ENCODE measurements at regions not wholly inside any gene's neighbourhood (a gene's known extent, or its start where the extent isn't known, plus 50 kb on each side); places are given as distances from the start of the nearest gene placed in this dataset.

DNA sequence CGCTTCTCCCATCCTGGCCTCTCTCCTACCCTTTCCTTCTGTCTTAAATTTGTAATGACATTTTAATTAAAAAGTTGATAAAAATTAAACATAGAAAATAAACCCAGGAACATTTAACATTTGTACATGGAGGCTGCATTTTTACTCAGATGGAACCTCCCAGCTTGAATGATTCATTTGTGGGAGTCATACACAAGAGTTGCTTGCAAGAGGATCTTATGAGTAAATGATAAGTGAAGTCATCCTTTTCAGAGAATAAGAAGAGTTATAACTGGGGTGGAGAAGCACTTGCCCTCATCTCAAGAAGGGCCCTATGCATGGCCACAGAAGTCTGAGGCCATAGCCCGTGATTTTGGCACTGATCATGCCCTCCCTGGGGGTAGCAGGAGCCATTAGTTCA, 482.9 kb upstream of the BOD1L1 start:
- Mint-ChIP-seq H3K36me3 (ENCODE audit: insufficient read depth) (no peaks in the 10 kb centered on the region), H3K27ac (ENCODE audit: low read depth) (no peak overlapping the region), H3K4me1 (no peaks in the 10 kb centered on the region), H3K27me3 (no peaks in the 10 kb centered on the region), H3K9me3 (peaks cover 4% of the 10 kb centered on the region), H3K4me3 (no peak overlapping the region)
- ATAC-seq (replicated peaks; ENCODE audit: extremely low read depth, poor library complexity, severe bottlenecking) (no peak), DNase-seq (ENCODE audit: low spot score in 2 of 2) (no peak)

DNA sequence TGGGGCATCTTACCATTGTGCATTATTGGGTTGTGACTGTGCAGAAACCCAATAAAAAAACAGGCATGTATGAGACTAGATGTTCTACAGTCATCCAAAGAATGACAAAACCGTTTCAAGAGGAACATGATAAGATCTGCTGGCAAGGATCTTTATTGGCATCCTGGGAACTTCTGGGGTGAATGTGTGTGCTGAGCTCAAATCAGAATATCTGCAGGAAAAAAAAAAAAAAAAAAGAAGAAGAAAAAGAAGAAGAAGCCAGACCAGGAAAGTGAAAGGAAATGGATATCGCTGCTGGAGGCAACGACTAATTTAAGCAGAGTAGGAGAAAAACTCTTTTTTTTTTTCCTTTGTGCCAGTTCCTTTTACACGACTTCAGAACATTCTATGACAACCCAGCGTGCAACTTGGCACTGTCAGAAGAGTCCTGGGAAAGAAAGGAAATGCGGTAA, 484.2 kb upstream of the BOD1L1 start:
- no peak overlapping the region for H3K27ac Mint-ChIP-seq (ENCODE audit: low read depth)
- H3K9me3 Mint-ChIP-seq, result no peaks in the 10 kb centered on the region
- DNase-seq (ENCODE audit: low spot score in 2 of 2) (no peak), ATAC-seq (replicated peaks; ENCODE audit: extremely low read depth, poor library complexity, severe bottlenecking) (no peak)
- no peaks in the 10 kb centered on the region for H3K27me3 Mint-ChIP-seq
- H3K4me1 Mint-ChIP-seq, result no peaks in the 10 kb centered on the region
- H3K4me3 Mint-ChIP-seq, result no peak overlapping the region
- H3K36me3 Mint-ChIP-seq (ENCODE audit: insufficient read depth), result no peaks in the 10 kb centered on the region

DNA sequence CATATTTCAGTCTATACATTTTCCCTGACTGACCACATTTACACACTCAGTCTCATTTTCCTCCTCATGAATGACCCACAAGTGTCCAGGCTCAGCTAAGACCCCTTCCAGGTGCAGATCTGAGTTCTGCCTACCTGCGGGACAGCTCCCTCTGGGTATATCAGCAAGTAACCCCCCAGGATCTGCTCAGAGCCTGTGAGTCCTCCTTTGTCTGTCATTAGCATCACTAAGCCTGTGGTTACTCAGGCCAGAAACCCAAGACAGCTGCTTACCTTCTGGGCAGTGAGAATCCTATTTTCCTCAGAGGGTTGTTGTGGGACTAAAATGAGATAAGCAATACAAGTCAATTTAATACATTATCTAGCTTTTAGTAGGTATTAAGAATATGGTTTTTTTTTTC, 487.6 kb upstream of the BOD1L1 start:
- Mint-ChIP-seq H3K4me3 (no peak overlapping the region), H3K36me3 (ENCODE audit: insufficient read depth) (no peaks in the 10 kb centered on the region), H3K27ac (ENCODE audit: low read depth) (no peak overlapping the region), H3K4me1 (no peaks in the 10 kb centered on the region), H3K27me3 (no peaks in the 10 kb centered on the region), H3K9me3 (no peaks in the 10 kb centered on the region)
- DNase-seq (ENCODE audit: low spot score in 2 of 2) (no peak), ATAC-seq (replicated peaks; ENCODE audit: extremely low read depth, poor library complexity, severe bottlenecking) (no peak)

DNA sequence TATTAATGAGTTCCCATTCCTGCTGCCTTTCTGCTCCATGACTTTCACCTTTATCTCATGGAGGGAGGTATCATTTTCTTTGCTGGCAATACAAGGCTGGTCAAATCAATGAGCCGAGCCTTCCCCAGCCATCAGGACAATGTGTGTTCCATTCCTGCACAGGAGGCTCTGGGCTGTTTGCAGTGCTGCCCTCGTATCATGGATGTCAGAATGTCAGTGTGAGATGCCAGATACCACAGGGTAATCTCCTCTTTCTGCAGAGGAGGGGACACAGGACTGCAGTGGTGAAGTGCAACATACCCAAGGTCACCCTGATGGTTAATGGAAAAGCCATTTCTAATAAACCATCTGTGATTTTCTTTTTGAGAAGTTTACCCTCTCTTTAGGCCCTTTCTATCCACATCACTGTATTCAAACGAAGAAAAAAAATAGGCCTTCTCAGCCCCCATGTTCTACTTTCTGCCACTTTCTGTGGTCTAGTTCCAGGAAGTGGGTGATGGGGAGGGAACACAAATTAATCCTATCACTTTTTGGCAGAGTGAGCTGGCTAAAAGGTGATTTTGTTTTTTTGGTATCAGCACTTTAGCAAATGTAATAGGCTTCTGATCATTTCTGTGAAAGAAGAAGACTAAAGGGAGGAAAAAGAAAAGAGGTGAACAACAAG, 490.2 kb upstream of the BOD1L1 start:
- Mint-ChIP-seq H3K4me1 (no peaks in the 10 kb centered on the region), H3K4me3 (no peak overlapping the region), H3K27ac (ENCODE audit: low read depth) (no peak overlapping the region), H3K9me3 (no peaks in the 10 kb centered on the region), H3K27me3 (no peaks in the 10 kb centered on the region), H3K36me3 (ENCODE audit: insufficient read depth) (no peaks in the 10 kb centered on the region)
- no peak for DNase-seq (ENCODE audit: low spot score in 2 of 2)
- no peak for ATAC-seq (replicated peaks; ENCODE audit: extremely low read depth, poor library complexity, severe bottlenecking)

DNA sequence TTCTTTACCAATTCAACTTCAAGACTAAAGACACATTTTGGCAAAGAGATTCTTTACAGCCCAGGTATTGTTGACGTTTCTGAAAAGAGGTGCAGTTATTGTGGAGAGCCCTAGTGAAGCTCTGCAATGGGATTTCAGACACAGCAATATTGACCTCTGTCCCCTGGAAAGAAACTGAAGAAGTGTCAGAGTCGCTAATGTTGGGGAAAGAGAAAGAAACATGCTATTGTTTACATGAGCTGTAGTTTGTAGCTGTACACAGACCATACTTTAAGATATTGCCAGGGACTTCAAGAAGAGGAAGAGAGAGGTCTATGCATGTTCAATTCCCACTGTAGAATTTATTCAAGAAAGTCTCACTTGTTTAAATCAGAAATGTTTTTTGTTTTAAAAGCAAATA, 497.3 kb upstream of the BOD1L1 start:
- no peaks in the 10 kb centered on the region for H3K36me3 Mint-ChIP-seq (ENCODE audit: insufficient read depth)
- ATAC-seq (replicated peaks; ENCODE audit: extremely low read depth, poor library complexity, severe bottlenecking), result no peak
- no peaks in the 10 kb centered on the region for H3K4me1 Mint-ChIP-seq
- H3K27ac Mint-ChIP-seq (ENCODE audit: low read depth), result no peak overlapping the region
- no peaks in the 10 kb centered on the region for H3K27me3 Mint-ChIP-seq
- peaks cover 13% of the 10 kb centered on the region for H3K9me3 Mint-ChIP-seq
- H3K4me3 Mint-ChIP-seq, result no peak overlapping the region
- no peak for DNase-seq (ENCODE audit: low spot score in 2 of 2)

DNA sequence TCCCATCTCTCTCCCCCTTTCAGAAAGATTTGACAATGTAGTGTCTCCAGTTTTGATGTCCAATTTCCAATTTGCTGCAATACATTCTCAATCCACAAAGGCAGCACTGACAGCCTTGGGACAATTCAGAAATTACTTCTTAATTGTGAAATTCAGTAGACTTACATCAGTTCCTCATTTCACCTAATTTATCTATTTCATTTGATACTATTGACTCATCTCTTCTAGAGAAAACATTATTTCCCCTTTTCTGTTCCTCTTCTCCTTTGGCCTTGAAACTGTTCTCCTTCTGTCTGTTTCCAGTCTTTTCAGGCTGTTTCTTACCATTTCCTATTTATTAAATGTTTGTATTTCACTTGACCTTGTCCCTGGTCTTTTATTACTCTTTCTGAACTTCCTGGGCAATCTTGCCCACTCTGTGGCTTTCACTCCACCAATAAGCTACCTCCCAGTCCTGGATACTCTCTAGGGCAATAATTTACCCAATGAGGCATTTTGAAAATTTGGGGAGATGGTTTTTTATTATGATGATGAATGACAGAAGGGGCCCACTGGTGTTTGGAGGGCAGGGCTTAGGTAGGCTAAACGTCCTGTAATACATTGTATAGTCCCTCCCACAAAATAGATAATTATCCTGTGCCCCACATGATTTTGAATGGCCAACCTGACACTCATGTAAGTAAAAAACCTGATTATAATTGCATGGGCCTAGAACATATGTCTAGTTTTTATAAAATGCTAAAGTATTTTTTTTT, 498.0 kb upstream of the BOD1L1 start:
- H3K36me3 Mint-ChIP-seq (ENCODE audit: insufficient read depth), result no peaks in the 10 kb centered on the region
- no peaks in the 10 kb centered on the region for H3K4me1 Mint-ChIP-seq
- no peak for ATAC-seq (replicated peaks; ENCODE audit: extremely low read depth, poor library complexity, severe bottlenecking)
- no peak for DNase-seq (ENCODE audit: low spot score in 2 of 2)
- peaks cover 13% of the 10 kb centered on the region for H3K9me3 Mint-ChIP-seq
- no peak overlapping the region for H3K27ac Mint-ChIP-seq (ENCODE audit: low read depth)
- H3K27me3 Mint-ChIP-seq, result no peaks in the 10 kb centered on the region
- no peak overlapping the region for H3K4me3 Mint-ChIP-seq

DNA sequence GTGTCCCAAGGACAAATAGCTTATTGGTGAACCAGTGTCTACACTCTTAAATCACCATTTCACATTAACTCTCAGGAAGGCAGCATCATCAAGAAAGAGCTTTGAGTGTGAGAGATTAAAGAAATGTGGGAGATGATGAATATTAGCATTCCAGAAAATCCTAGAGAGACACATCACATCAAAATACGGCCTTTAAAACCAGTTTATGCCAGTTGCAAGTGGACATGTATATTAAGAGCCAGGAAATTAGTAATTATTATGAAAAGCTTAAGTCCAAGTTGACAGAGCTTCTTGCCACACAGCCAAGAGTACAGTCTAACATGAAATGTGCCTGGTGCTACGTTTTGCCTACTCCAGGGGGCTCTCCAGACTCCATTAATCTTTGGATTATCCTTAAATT, 503.0 kb upstream of the BOD1L1 start:
- Mint-ChIP-seq H3K36me3 (ENCODE audit: insufficient read depth) (no peaks in the 10 kb centered on the region), H3K9me3 (peaks cover 6% of the 10 kb centered on the region), H3K4me1 (no peaks in the 10 kb centered on the region), H3K4me3 (no peak overlapping the region), H3K27me3 (no peaks in the 10 kb centered on the region), H3K27ac (ENCODE audit: low read depth) (no peak overlapping the region)
- DNase-seq (ENCODE audit: low spot score in 2 of 2) (no peak), ATAC-seq (replicated peaks; ENCODE audit: extremely low read depth, poor library complexity, severe bottlenecking) (no peak)

DNA sequence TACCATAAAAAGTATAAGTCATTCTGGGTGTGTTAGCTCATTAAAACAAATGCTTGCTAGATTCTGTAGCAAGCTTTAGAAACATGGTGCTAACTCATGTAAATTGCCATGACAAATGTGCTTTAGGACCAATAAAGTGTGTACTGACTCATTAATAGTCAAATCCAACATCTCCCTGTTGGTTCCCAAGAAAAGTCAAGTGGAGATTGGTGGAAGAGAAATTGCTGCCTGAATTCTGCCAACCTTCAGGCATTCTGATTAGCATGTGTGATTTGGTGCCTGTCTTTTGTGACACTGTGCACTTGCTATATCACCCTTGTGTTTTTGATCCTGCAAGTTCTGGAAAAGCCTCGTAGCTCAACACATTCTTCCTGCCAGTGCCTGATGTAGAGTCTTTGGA, 503.8 kb upstream of the BOD1L1 start:
- Mint-ChIP-seq H3K4me3 (no peak overlapping the region), H3K9me3 (peaks cover 6% of the 10 kb centered on the region), H3K4me1 (no peaks in the 10 kb centered on the region), H3K36me3 (ENCODE audit: insufficient read depth) (no peaks in the 10 kb centered on the region), H3K27ac (ENCODE audit: low read depth) (no peak overlapping the region), H3K27me3 (no peaks in the 10 kb centered on the region)
- no peak for ATAC-seq (replicated peaks; ENCODE audit: extremely low read depth, poor library complexity, severe bottlenecking)
- DNase-seq (ENCODE audit: low spot score in 2 of 2), result no peak

DNA sequence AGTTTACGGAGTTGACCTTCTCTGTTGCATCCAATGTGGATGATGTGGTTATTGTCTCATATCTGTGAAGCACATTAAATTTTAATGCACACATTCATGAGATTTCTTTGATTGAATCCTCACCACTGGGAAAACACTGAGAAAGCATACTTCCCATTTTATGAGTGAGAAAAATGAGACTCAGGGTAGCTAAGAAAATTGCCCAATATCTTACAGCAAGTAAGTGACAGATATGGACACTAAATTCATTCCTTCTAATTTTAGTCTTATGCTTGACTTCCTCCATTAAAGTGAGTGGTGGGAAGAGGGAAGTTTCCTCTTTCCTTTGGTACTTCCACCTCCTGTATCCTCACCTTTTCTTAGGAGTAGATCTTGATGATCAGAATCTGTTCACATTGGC, 504.8 kb upstream of the BOD1L1 start:
- H3K27ac Mint-ChIP-seq (ENCODE audit: low read depth), result no peak overlapping the region
- H3K4me1 Mint-ChIP-seq, result no peaks in the 10 kb centered on the region
- H3K27me3 Mint-ChIP-seq, result no peaks in the 10 kb centered on the region
- H3K4me3 Mint-ChIP-seq, result no peak overlapping the region
- ATAC-seq (replicated peaks; ENCODE audit: extremely low read depth, poor library complexity, severe bottlenecking), result no peak
- no peak for DNase-seq (ENCODE audit: low spot score in 2 of 2)
- peaks cover 6% of the 10 kb centered on the region for H3K9me3 Mint-ChIP-seq
- no peaks in the 10 kb centered on the region for H3K36me3 Mint-ChIP-seq (ENCODE audit: insufficient read depth)

DNA sequence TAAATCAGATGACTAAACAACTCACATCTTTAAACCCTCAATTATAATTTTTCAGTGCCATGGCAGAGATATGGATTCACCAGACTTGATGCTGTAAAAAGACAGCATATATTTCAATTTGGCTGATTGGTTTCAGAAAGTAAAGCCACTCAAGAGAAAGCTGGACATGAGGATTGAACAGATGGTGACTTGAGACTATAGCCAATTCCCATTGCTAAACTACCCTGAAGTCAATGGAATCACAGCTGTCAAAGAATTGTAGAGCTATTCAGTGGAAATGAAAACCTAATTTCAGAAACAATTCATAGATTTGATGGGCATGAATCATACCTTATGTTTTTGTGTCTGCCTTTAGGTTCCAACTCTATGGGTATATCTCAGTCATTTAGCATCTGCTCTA, 510.6 kb upstream of the BOD1L1 start:
- no peak overlapping the region for H3K27ac Mint-ChIP-seq (ENCODE audit: low read depth)
- no peaks in the 10 kb centered on the region for H3K27me3 Mint-ChIP-seq
- H3K9me3 Mint-ChIP-seq, result peaks cover 6% of the 10 kb centered on the region
- DNase-seq (ENCODE audit: low spot score in 2 of 2) (no peak), ATAC-seq (replicated peaks; ENCODE audit: extremely low read depth, poor library complexity, severe bottlenecking) (no peak)
- H3K36me3 Mint-ChIP-seq (ENCODE audit: insufficient read depth), result no peaks in the 10 kb centered on the region
- no peaks in the 10 kb centered on the region for H3K4me1 Mint-ChIP-seq
- H3K4me3 Mint-ChIP-seq, result no peak overlapping the region

DNA sequence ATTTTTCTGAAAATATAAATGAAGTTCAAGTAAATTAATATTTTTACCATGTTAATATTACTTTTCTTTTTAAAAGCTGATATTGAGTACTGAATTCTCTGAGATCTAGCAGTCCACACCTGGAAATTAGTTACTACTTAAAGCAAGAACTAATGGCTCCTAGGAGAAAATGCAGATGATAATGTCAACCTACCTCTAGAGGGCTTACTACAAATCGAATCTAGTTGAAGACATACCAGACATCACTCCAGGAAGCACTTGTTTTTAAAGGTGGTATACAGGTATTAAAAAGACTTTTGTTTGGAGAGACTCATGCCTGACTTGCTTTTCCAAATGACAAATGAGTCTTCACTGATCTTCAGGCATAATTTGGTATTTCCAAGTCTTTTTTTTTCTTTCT, 516.4 kb upstream of the BOD1L1 start:
- Mint-ChIP-seq H3K4me3 (no peak overlapping the region), H3K4me1 (no peaks in the 10 kb centered on the region), H3K27me3 (no peaks in the 10 kb centered on the region), H3K9me3 (peaks cover 6% of the 10 kb centered on the region), H3K27ac (ENCODE audit: low read depth) (no peak overlapping the region), H3K36me3 (ENCODE audit: insufficient read depth) (no peaks in the 10 kb centered on the region)
- ATAC-seq (replicated peaks; ENCODE audit: extremely low read depth, poor library complexity, severe bottlenecking) (no peak), DNase-seq (ENCODE audit: low spot score in 2 of 2) (no peak)

DNA sequence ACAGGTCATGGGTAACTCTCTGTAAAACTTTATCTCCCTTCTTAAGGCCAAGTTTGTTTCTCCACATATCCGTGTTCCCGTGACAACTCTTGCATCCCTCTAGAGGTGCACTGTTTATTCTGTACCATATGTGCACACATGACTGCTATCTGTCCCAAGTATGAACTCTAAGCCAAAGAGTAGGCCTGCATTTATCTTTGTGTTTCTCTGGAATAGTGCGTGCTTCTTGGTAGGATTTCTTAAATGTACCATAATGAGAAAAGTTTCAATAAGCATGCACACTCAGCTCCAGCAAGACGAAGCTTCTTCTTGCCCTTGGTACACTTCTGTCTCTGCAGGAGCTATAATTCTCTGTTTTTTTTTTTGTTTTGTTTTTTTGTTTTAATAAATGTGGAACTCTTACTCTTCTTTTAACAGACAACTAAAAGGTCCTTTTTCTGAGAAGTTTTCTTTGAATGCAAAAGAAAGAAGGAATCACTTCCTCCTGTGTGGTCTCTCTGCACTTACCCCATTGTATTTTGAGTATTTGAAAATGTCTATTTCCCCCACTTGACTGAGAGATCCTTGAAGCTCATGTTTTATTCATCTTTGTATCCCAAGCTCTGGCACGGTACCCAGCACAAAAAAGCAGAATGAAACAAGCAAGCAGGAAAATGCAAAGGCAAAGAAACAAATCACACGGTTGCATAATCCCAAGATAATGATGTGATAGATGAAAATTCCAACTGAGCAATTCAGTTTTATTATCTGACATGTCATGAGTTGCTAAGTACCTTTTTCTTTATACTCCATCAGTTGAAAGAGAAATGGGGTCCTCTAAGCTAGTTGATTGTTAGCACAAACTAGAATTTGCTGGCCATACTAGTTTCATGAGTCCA, 521.9 kb upstream of the BOD1L1 start:
- H3K9me3 Mint-ChIP-seq, result no peaks in the 10 kb centered on the region
- DNase-seq (ENCODE audit: low spot score in 2 of 2), result no peak
- no peak overlapping the region for H3K27ac Mint-ChIP-seq (ENCODE audit: low read depth)
- no peaks in the 10 kb centered on the region for H3K36me3 Mint-ChIP-seq (ENCODE audit: insufficient read depth)
- H3K4me3 Mint-ChIP-seq, result no peak overlapping the region
- no peak for ATAC-seq (replicated peaks; ENCODE audit: extremely low read depth, poor library complexity, severe bottlenecking)
- no peaks in the 10 kb centered on the region for H3K27me3 Mint-ChIP-seq
- no peaks in the 10 kb centered on the region for H3K4me1 Mint-ChIP-seq

DNA sequence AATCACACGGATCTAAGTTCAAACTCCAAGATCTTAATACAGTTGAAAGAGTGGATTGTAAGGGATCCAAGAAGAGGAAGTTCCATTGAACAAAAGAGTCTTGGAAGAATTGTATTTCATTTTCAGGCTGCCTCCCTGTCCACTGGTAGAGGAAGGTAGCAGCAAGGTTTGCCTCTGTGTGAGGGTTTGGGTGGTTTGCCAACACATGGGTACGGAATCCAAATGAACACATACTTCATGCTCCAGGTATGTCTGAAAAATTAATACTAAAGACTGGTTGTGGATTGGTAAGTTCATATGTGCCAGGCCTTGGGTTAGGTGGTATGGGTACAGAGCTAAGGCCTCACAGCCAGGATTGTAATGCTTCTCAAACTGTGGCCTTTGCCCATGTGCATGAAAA, 523.6 kb upstream of the BOD1L1 start:
- Mint-ChIP-seq H3K9me3 (no peaks in the 10 kb centered on the region), H3K36me3 (ENCODE audit: insufficient read depth) (no peaks in the 10 kb centered on the region), H3K4me3 (no peak overlapping the region), H3K27ac (ENCODE audit: low read depth) (no peak overlapping the region), H3K4me1 (no peaks in the 10 kb centered on the region), H3K27me3 (no peaks in the 10 kb centered on the region)
- ATAC-seq (replicated peaks; ENCODE audit: extremely low read depth, poor library complexity, severe bottlenecking) (no peak), DNase-seq (ENCODE audit: low spot score in 2 of 2) (no peak)

All from central memory CD8-positive, alpha-beta T cell (primary cell).